ENCODE measurements at regions not wholly inside any gene's neighbourhood (a gene's known extent, or its start where the extent isn't known, plus 50 kb on each side); places are given as distances from the start of the nearest gene placed in this dataset.
"Not testable (repeated sequence)": the region's sequence is repeated elsewhere in the genome, so short reads cannot be mapped to it uniquely, and the experiment has no call there.

GRCh38 chr14:23727566-23728335 is 91.6 kb downstream of the DHRS2 start:
- ATAC-seq: peak; percentile 40
- Mint-ChIP-seq H3K4me1 (no peaks in the 10 kb centered on the region), H3K4me3 (no peak overlapping the region), H3K27me3 (peaks cover 17% of the 10 kb centered on the region), H3K27ac (no peak overlapping the region), H3K36me3 (no peaks in the 10 kb centered on the region), H3K9me3 (no peaks in the 10 kb centered on the region)

GRCh38 chr14:23728791-23729190 is 92.6 kb downstream of the DHRS2 start:
- H3K4me3 Mint-ChIP-seq: no peak overlapping the region
- peaks cover 1% of the 10 kb centered on the region for H3K9me3 Mint-ChIP-seq
- no peak overlapping the region for H3K27ac Mint-ChIP-seq
- H3K36me3 Mint-ChIP-seq: no peaks in the 10 kb centered on the region
- peaks cover 17% of the 10 kb centered on the region for H3K27me3 Mint-ChIP-seq
- no peaks in the 10 kb centered on the region for H3K4me1 Mint-ChIP-seq
- ATAC-seq: no peak

- no peaks in the 10 kb centered on the region for H3K36me3 Mint-ChIP-seq
- no peak for ATAC-seq
Measured at GRCh38 chr14:23729720-23730387, 93.7 kb downstream of the DHRS2 start.

GRCh38 chr14:23735394-23735793 is 99.2 kb downstream of the DHRS2 start:
- Mint-ChIP-seq H3K27ac (no peak overlapping the region), H3K9me3 (peaks cover 12% of the 10 kb centered on the region), H3K4me3 (no peak overlapping the region), H3K27me3 (peaks cover 4% of the 10 kb centered on the region), H3K36me3 (no peaks in the 10 kb centered on the region), H3K4me1 (no peaks in the 10 kb centered on the region)
- no peak for ATAC-seq

More at GRCh38 chr14:23729720-23730387, 93.7 kb downstream of the DHRS2 start:
- Mint-ChIP-seq H3K27me3 (peaks cover 17% of the 10 kb centered on the region), H3K27ac (no peak overlapping the region), H3K9me3 (peaks cover 5% of the 10 kb centered on the region), H3K4me1 (no peaks in the 10 kb centered on the region), H3K4me3 (no peak overlapping the region)

DNA sequence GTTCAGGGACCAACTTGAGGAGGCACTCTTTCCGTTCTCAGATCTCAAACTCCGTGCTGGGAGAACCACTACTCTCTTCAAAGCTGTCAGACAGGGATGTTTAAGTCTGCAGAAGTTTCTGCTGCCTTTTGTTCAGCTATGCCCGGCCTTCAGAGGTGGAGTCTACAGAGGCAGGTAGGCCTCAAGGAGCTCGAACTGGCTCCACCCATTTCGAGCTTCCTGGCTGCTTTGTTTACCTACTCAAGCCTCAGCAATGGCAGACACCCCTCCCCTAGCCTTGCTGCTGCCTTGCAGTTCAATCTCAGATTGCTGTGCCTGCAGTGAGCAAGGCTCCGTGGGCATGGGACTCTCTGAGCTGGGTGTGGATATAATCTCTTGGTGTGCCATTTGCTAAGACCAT is 108.2 kb downstream of the DHRS2 start:
- not testable (repeated sequence) for ATAC-seq, H3K27ac Mint-ChIP-seq, H3K36me3 Mint-ChIP-seq, H3K4me3 Mint-ChIP-seq, H3K4me1 Mint-ChIP-seq
- Mint-ChIP-seq H3K9me3 (peaks cover 13% of the 10 kb centered on the region), H3K27me3 (peaks cover 32% of the 10 kb centered on the region)

GRCh38 chr14:23750357-23750756 is 114.2 kb downstream of the DHRS2 start:
- Mint-ChIP-seq H3K27ac (no peak overlapping the region), H3K27me3 (peaks cover 31% of the 10 kb centered on the region), H3K4me3 (no peak overlapping the region), H3K4me1 (no peaks in the 10 kb centered on the region), H3K36me3 (no peaks in the 10 kb centered on the region), H3K9me3 (no peaks in the 10 kb centered on the region)
- ATAC-seq: no peak

DNA sequence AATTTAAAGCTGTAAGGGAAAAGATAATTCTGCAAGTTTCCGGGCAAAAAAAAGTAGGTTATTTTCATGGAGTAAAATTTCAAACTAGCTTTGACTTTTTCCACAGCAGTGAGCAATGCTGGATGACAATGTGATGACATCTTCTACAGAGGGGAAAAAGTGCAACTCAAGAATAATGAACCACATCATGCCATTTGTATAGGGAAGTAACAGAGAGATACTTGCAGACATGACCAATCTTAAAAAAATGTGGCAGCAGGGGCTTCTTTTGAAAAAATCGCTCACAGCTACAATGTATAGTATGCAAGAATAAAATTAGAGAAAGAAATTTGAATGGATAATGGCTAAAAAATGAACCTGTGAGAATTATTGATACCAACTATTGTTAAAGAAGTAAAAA is 115.5 kb downstream of the DHRS2 start:
- H3K36me3 Mint-ChIP-seq: no peaks in the 10 kb centered on the region
- H3K27me3 Mint-ChIP-seq: peaks cover 31% of the 10 kb centered on the region
- no peak overlapping the region for H3K27ac Mint-ChIP-seq
- H3K9me3 Mint-ChIP-seq: no peaks in the 10 kb centered on the region
- no peak for ATAC-seq
- no peaks in the 10 kb centered on the region for H3K4me1 Mint-ChIP-seq
- H3K4me3 Mint-ChIP-seq: no peak overlapping the region

GRCh38 chr14:23763394-23763793 is 127.2 kb downstream of the DHRS2 start:
- peaks cover 53% of the 10 kb centered on the region for H3K27me3 Mint-ChIP-seq
- peaks cover 14% of the 10 kb centered on the region for H3K9me3 Mint-ChIP-seq
- peaks cover 9% of the 10 kb centered on the region for H3K36me3 Mint-ChIP-seq
- no peak overlapping the region for H3K4me3 Mint-ChIP-seq
- no peak for ATAC-seq
- no peaks in the 10 kb centered on the region for H3K4me1 Mint-ChIP-seq
- no peak overlapping the region for H3K27ac Mint-ChIP-seq

DNA sequence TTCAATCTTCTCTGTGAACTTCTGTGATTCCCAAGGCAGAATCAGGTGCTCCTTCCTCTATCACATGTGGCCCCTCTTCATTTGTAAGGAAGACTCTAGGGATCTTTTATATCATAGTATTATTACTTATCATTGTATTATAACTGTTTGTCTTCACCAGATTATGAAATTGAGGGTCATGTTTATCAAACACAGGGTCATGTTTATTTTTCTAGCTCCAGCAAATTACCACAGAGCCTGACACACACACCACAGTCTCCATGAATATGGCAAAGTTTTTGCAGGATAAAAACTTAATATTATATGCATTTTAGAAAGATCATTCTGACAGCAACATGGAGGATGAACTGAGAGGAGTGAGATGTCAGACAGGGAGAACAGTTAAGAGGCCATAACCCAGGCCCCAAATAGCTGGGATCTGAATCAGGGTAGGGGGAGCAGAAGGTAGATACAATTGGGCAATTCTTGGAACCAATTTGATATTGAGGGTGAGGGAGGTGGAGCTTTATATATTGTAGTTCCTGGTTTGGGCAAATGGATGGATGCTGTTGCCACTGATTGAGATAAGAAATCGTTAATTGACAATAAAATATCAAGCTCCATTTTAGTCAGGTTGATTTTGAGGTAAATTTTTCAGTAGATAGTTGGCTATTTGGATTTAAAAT is 130.7 kb downstream of the DHRS2 start:
- Mint-ChIP-seq H3K27me3 (peaks cover 45% of the 10 kb centered on the region), H3K9me3 (peaks cover 3% of the 10 kb centered on the region), H3K4me3 (no peak overlapping the region), H3K4me1 (no peaks in the 10 kb centered on the region), H3K36me3 (peaks cover under 1% of the 10 kb centered on the region), H3K27ac (no peak overlapping the region)
- no peak for ATAC-seq

GRCh38 chr14:23769221-23769728 is 133.1 kb downstream of the DHRS2 start:
- ATAC-seq, H3K4me3 Mint-ChIP-seq, H3K4me1 Mint-ChIP-seq, H3K27ac Mint-ChIP-seq, H3K36me3 Mint-ChIP-seq, H3K9me3 Mint-ChIP-seq: not testable (repeated sequence)
- H3K27me3 Mint-ChIP-seq: peaks cover 38% of the 10 kb centered on the region

DNA sequence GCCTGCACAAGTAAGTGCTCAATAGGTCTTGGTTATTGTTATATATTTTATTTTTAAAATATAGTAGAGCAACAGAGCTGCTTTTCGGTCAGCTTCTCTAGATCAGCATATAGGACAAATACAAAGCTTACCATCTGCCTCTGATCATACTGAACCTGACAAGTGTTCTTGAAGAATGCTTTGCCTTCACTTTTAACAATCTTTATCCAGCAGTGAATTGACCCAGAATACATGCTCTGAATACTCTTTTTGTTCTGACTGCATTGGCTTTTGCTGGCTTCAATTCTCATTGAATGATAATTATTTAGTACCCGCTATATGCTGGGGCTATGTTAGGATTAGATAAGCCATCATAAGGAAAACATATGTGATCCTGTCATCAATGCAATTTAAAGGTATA is 137.8 kb downstream of the DHRS2 start:
- peaks cover 17% of the 10 kb centered on the region for H3K27me3 Mint-ChIP-seq
- H3K36me3 Mint-ChIP-seq: no peaks in the 10 kb centered on the region
- H3K4me1 Mint-ChIP-seq: no peaks in the 10 kb centered on the region
- no peak overlapping the region for H3K4me3 Mint-ChIP-seq
- no peak overlapping the region for H3K27ac Mint-ChIP-seq
- ATAC-seq: no peak
- H3K9me3 Mint-ChIP-seq: no peaks in the 10 kb centered on the region

GRCh38 chr14:23776296-23776695 is 140.1 kb downstream of the DHRS2 start:
- ATAC-seq: no peak
- no peaks in the 10 kb centered on the region for H3K9me3 Mint-ChIP-seq
- no peaks in the 10 kb centered on the region for H3K36me3 Mint-ChIP-seq
- no peak overlapping the region for H3K27ac Mint-ChIP-seq
- no peak overlapping the region for H3K4me3 Mint-ChIP-seq
- no peaks in the 10 kb centered on the region for H3K4me1 Mint-ChIP-seq
- peaks cover 35% of the 10 kb centered on the region for H3K27me3 Mint-ChIP-seq

DNA sequence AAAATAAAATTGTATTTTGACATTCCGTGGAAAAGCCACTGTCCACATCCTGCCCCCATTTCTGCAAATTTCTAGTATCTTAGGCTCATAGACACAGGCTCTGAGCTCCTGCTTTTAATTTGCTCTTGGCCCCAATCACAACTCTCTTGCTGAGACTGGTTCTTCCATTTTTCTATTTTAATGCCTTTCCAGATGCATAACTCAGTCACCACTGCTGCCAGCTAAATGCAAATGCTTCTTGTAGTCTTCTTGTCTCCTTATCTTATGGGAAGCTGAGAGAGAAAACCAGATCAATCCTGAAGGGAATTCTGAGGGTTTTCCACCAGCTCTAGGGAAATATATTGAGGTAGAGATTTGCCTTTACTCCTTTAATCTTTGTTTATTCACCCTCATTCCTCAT is 149.0 kb downstream of the DHRS2 start:
- peaks cover 42% of the 10 kb centered on the region for H3K27me3 Mint-ChIP-seq
- no peak overlapping the region for H3K4me3 Mint-ChIP-seq
- no peak overlapping the region for H3K27ac Mint-ChIP-seq
- no peaks in the 10 kb centered on the region for H3K9me3 Mint-ChIP-seq
- ATAC-seq: no peak
- no peaks in the 10 kb centered on the region for H3K36me3 Mint-ChIP-seq
- no peaks in the 10 kb centered on the region for H3K4me1 Mint-ChIP-seq

- Mint-ChIP-seq H3K4me3 (no peak overlapping the region), H3K27me3 (peaks cover 20% of the 10 kb centered on the region)
Measured at GRCh38 chr14:23787436-23787835, 151.3 kb downstream of the DHRS2 start.

GRCh38 chr14:23789696-23790095 is 153.5 kb downstream of the DHRS2 start:
- ATAC-seq: no peak
- Mint-ChIP-seq H3K4me1 (no peaks in the 10 kb centered on the region), H3K36me3 (no peaks in the 10 kb centered on the region), H3K4me3 (no peak overlapping the region), H3K27ac (no peak overlapping the region), H3K27me3 (peaks cover 20% of the 10 kb centered on the region), H3K9me3 (no peaks in the 10 kb centered on the region)

More at GRCh38 chr14:23787436-23787835, 151.3 kb downstream of the DHRS2 start:
- Mint-ChIP-seq H3K27ac (no peak overlapping the region), H3K4me1 (no peaks in the 10 kb centered on the region), H3K36me3 (no peaks in the 10 kb centered on the region), H3K9me3 (no peaks in the 10 kb centered on the region)
- ATAC-seq: no peak

All from stimulated activated memory B cell treated with anti-CD40 and anti-IgM and Interleukin-4, amounts not matched to agents 10 μg/mL and 1 μg/mL and 100 μg/mL, for 72 hours (primary cell).